ENCODE measurements at regions not wholly inside any gene's neighbourhood (a gene's known extent, or its start where the extent isn't known, plus 50 kb on each side); places are given as distances from the start of the nearest gene placed in this dataset.

- DNase-seq, result no peak
- Histone ChIP-seq H3K4me1 (no peaks in the 10 kb centered on the region), H3K27ac (no peak overlapping the region), H3K9me3 (no peaks in the 10 kb centered on the region), H3K27me3 (no peaks in the 10 kb centered on the region), H3K4me3 (no peak overlapping the region), H3K36me3 (no peaks in the 10 kb centered on the region)
- WGBS, 2 donors, result 70 to 76% methylated on average over 3 of the region's 3 CpGs
- no peak for FAIRE-seq
- TF ChIP-seq CTCF (IDR thresholded peaks at IDR 0.05), result no peak
- intact Hi-C loops (cut with DNase I), result no loop called here
- ATAC-seq, result no peak
These were observed 212.2 kb upstream of the CENPE start for GRCh38 chr4:103410386-103410785.

GRCh38 chr4:103405415-103405814 is 207.3 kb upstream of the CENPE start:
- FAIRE-seq, result no peak
- no peak overlapping the region for H3K4me3 ChIP-seq
- intact Hi-C loops (cut with DNase I), result no loop called here

GRCh38 chr4:103403619-103404018 is 205.5 kb upstream of the CENPE start:
- H3K9me3 ChIP-seq, result no peaks in the 10 kb centered on the region
- WGBS, 2 donors, result 45 to 71% methylated on average over 2 of the region's 2 CpGs
- intact Hi-C loops (cut with DNase I), result no loop called here
- FAIRE-seq (no peak), DNase-seq (no peak), ATAC-seq (no peak)
- no peak for TF ChIP-seq CTCF (IDR thresholded peaks at IDR 0.05)
- no peak overlapping the region for H3K27ac ChIP-seq
- H3K4me3 ChIP-seq, result no peak overlapping the region
- no peaks in the 10 kb centered on the region for H3K4me1 ChIP-seq
- H3K36me3 ChIP-seq, result no peaks in the 10 kb centered on the region
- H3K27me3 ChIP-seq, result no peaks in the 10 kb centered on the region

More at GRCh38 chr4:103405415-103405814, 207.3 kb upstream of the CENPE start:
- Histone ChIP-seq H3K36me3 (no peaks in the 10 kb centered on the region), H3K27ac (no peak overlapping the region), H3K9me3 (no peaks in the 10 kb centered on the region), H3K27me3 (no peaks in the 10 kb centered on the region), H3K4me1 (no peaks in the 10 kb centered on the region)
- TF ChIP-seq CTCF (IDR thresholded peaks at IDR 0.05), result no peak
- ATAC-seq (no peak), DNase-seq (no peak)

- intact Hi-C loops (cut with DNase I), result no loop called here
- H3K36me3 ChIP-seq, result no peaks in the 10 kb centered on the region
- FAIRE-seq, result no peak
- H3K9me3 ChIP-seq, result no peaks in the 10 kb centered on the region
- no peak for ATAC-seq
- no peak for DNase-seq
- WGBS, 2 donors, result 48 to 69% methylated on average over 2 of the region's 2 CpGs
- H3K4me1 ChIP-seq, result no peaks in the 10 kb centered on the region
- TF ChIP-seq CTCF (IDR thresholded peaks at IDR 0.05), result no peak
- H3K4me3 ChIP-seq, result no peak overlapping the region
- H3K27me3 ChIP-seq, result no peaks in the 10 kb centered on the region
- H3K27ac ChIP-seq, result no peak overlapping the region
These were observed 204.1 kb upstream of the CENPE start for GRCh38 chr4:103402198-103402597.

GRCh38 chr4:103400405-103400804 is 202.3 kb upstream of the CENPE start:
- H3K36me3 ChIP-seq, result no peaks in the 10 kb centered on the region
- ATAC-seq (no peak), DNase-seq (no peak), FAIRE-seq (no peak)
- no peak overlapping the region for H3K4me3 ChIP-seq
- H3K4me1 ChIP-seq, result no peaks in the 10 kb centered on the region
- 22 to 29% methylated on average over 1 of the region's 1 CpG for WGBS, 2 donors
- no peaks in the 10 kb centered on the region for H3K27me3 ChIP-seq
- intact Hi-C loops (cut with DNase I), result no loop called here
- no peak for TF ChIP-seq CTCF (IDR thresholded peaks at IDR 0.05)
- no peak overlapping the region for H3K27ac ChIP-seq
- H3K9me3 ChIP-seq, result no peaks in the 10 kb centered on the region
